Ishikawa (cell line): ENCODE measurements at regions not wholly inside any gene's neighbourhood (a gene's known extent, or its start where the extent isn't known, plus 50 kb on each side); places are given as distances from the start of the nearest gene placed in this dataset.

Source experiments
- CEBPB ChIP-seq: IDR thresholded peaks from 2 replicates; pipeline ENCODE4 v1.6.1; 2012
- EP300 ChIP-seq: IDR thresholded peaks from 2 replicates; pipeline ENCODE4 v1.6.1; 2012; ENCODE audit warnings: borderline replicate concordance
- RAD21 ChIP-seq: IDR thresholded peaks from 2 replicates; pipeline ENCODE4 v1.6.1; 2012; ENCODE audit warnings: low read depth
- TAF1 ChIP-seq: IDR thresholded peaks from 2 replicates; pipeline ENCODE4 v1.6.1; 2012; ENCODE audit warnings: low read depth, mild to moderate bottlenecking
- TEAD4 ChIP-seq: IDR thresholded peaks from 2 replicates; pipeline ENCODE4 v1.6.1; 2012
- YY1 ChIP-seq: IDR thresholded peaks from 2 replicates; pipeline ENCODE4 v1.6.1; 2012; ENCODE audit warnings: low read depth
- TF ChIP-seq, protein P1 (sequence below): IDR thresholded peaks from 2 replicates; pipeline ENCODE4 v1.6.1; 2012
- TF ChIP-seq, protein P2 (sequence below): IDR thresholded peaks from 2 replicates; pipeline ENCODE4 v1.6.1; 2012; ENCODE audit warnings: low read depth, mild to moderate bottlenecking

GRCh38 chr16:80279656-80280055 is 261.1 kb upstream of the DYNLRB2 start:
- TF ChIP-seq EP300 (no peak), YY1 (no peak), CEBPB (no peak), RAD21 (no peak), TEAD4 (no peak), TAF1 (no peak)
- TF ChIP-seq, protein P1, sequence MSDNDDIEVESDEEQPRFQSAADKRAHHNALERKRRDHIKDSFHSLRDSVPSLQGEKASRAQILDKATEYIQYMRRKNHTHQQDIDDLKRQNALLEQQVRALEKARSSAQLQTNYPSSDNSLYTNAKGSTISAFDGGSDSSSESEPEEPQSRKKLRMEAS = no peak
- TF ChIP-seq, protein P2, sequence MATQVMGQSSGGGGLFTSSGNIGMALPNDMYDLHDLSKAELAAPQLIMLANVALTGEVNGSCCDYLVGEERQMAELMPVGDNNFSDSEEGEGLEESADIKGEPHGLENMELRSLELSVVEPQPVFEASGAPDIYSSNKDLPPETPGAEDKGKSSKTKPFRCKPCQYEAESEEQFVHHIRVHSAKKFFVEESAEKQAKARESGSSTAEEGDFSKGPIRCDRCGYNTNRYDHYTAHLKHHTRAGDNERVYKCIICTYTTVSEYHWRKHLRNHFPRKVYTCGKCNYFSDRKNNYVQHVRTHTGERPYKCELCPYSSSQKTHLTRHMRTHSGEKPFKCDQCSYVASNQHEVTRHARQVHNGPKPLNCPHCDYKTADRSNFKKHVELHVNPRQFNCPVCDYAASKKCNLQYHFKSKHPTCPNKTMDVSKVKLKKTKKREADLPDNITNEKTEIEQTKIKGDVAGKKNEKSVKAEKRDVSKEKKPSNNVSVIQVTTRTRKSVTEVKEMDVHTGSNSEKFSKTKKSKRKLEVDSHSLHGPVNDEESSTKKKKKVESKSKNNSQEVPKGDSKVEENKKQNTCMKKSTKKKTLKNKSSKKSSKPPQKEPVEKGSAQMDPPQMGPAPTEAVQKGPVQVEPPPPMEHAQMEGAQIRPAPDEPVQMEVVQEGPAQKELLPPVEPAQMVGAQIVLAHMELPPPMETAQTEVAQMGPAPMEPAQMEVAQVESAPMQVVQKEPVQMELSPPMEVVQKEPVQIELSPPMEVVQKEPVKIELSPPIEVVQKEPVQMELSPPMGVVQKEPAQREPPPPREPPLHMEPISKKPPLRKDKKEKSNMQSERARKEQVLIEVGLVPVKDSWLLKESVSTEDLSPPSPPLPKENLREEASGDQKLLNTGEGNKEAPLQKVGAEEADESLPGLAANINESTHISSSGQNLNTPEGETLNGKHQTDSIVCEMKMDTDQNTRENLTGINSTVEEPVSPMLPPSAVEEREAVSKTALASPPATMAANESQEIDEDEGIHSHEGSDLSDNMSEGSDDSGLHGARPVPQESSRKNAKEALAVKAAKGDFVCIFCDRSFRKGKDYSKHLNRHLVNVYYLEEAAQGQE = no peak
